ENCODE measurements at regions not wholly inside any gene's neighbourhood (a gene's known extent, or its start where the extent isn't known, plus 50 kb on each side); places are given as distances from the start of the nearest gene placed in this dataset.

DNA sequence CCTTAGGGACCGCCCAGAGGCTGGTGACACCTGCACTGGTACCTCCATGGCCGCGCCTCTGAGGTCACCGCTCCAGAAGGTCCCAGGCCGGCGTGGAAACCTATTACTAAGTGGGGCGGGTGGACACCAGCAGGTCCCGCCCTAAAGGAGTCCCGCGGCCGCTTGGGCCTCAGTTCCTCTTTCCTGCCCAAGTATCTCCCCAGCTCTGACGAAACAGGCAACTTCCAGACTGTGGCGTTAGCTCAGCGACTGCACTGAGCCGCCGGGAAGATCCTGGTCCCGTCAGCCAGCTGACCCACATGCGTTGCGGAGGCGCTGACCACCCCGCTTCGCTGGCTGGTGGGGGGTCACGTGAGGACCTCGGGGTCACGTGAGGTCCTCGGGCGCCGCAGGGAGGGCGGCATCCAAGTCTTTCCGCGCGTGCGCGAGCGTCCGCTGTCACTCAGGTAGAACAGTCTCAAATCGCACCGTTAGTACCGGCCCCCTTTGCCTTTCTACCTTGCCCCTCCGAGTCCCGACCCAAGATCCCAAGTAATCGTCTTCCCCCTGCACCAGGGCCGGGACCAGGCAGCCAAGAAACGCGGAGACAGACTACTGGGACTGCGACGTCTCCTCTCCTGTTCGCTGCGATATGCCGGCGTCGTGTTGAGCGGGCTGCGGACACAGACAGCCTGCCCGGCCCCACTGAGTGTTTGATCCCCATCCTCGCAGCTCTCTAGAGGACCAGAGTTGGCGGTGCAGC, 53.7 kb upstream of the KDM4C start (continued):
- TF ChIP-seq, protein P1, sequence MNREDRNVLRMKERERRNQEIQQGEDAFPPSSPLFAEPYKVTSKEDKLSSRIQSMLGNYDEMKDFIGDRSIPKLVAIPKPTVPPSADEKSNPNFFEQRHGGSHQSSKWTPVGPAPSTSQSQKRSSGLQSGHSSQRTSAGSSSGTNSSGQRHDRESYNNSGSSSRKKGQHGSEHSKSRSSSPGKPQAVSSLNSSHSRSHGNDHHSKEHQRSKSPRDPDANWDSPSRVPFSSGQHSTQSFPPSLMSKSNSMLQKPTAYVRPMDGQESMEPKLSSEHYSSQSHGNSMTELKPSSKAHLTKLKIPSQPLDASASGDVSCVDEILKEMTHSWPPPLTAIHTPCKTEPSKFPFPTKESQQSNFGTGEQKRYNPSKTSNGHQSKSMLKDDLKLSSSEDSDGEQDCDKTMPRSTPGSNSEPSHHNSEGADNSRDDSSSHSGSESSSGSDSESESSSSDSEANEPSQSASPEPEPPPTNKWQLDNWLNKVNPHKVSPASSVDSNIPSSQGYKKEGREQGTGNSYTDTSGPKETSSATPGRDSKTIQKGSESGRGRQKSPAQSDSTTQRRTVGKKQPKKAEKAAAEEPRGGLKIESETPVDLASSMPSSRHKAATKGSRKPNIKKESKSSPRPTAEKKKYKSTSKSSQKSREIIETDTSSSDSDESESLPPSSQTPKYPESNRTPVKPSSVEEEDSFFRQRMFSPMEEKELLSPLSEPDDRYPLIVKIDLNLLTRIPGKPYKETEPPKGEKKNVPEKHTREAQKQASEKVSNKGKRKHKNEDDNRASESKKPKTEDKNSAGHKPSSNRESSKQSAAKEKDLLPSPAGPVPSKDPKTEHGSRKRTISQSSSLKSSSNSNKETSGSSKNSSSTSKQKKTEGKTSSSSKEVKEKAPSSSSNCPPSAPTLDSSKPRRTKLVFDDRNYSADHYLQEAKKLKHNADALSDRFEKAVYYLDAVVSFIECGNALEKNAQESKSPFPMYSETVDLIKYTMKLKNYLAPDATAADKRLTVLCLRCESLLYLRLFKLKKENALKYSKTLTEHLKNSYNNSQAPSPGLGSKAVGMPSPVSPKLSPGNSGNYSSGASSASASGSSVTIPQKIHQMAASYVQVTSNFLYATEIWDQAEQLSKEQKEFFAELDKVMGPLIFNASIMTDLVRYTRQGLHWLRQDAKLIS (CRISPR knock-in tag; IDR thresholded peaks at IDR 0.05; ENCODE audit: borderline replicate concordance): no peak; the same call in 1 of the 2 replicates
- TF ChIP-seq, protein P2, sequence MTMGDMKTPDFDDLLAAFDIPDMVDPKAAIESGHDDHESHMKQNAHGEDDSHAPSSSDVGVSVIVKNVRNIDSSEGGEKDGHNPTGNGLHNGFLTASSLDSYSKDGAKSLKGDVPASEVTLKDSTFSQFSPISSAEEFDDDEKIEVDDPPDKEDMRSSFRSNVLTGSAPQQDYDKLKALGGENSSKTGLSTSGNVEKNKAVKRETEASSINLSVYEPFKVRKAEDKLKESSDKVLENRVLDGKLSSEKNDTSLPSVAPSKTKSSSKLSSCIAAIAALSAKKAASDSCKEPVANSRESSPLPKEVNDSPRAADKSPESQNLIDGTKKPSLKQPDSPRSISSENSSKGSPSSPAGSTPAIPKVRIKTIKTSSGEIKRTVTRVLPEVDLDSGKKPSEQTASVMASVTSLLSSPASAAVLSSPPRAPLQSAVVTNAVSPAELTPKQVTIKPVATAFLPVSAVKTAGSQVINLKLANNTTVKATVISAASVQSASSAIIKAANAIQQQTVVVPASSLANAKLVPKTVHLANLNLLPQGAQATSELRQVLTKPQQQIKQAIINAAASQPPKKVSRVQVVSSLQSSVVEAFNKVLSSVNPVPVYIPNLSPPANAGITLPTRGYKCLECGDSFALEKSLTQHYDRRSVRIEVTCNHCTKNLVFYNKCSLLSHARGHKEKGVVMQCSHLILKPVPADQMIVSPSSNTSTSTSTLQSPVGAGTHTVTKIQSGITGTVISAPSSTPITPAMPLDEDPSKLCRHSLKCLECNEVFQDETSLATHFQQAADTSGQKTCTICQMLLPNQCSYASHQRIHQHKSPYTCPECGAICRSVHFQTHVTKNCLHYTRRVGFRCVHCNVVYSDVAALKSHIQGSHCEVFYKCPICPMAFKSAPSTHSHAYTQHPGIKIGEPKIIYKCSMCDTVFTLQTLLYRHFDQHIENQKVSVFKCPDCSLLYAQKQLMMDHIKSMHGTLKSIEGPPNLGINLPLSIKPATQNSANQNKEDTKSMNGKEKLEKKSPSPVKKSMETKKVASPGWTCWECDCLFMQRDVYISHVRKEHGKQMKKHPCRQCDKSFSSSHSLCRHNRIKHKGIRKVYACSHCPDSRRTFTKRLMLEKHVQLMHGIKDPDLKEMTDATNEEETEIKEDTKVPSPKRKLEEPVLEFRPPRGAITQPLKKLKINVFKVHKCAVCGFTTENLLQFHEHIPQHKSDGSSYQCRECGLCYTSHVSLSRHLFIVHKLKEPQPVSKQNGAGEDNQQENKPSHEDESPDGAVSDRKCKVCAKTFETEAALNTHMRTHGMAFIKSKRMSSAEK (CRISPR knock-in tag; IDR thresholded peaks at IDR 0.05; ENCODE audit: borderline replicate concordance): peak; percentile 29; the same call in 1 of the 2 replicates
- TF ChIP-seq, protein P3, sequence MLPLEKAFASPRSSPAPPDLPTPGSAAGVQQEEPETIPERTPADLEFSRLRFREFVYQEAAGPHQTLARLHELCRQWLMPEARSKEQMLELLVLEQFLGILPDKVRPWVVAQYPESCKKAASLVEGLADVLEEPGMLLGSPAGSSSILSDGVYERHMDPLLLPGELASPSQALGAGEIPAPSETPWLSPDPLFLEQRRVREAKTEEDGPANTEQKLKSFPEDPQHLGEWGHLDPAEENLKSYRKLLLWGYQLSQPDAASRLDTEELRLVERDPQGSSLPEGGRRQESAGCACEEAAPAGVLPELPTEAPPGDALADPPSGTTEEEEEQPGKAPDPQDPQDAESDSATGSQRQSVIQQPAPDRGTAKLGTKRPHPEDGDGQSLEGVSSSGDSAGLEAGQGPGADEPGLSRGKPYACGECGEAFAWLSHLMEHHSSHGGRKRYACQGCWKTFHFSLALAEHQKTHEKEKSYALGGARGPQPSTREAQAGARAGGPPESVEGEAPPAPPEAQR (CRISPR knock-in tag; IDR thresholded peaks at IDR 0.05): no peak
- TF ChIP-seq OVOL2 (CRISPR knock-in tag; IDR thresholded peaks at IDR 0.05; ENCODE audit: borderline replicate concordance) (no peak), JAZF1 (CRISPR knock-in tag; IDR thresholded peaks at IDR 0.05) (no peak), NFE2L1 (CRISPR knock-in tag; IDR thresholded peaks at IDR 0.05) (peak; percentile 86; the same call in 1 of the 2 replicates), CBFB (CRISPR knock-in tag; IDR thresholded peaks at IDR 0.05; ENCODE audit: low read depth) (0 out of 2 replicates have a peak, but pooled peaks have one; percentile 58), FOXJ3 (CRISPR knock-in tag; IDR thresholded peaks at IDR 0.05; ENCODE audit: borderline replicate concordance) (no peak), FOXP1 (CRISPR knock-in tag; IDR thresholded peaks at IDR 0.05; ENCODE audit: borderline replicate concordance) (peak; percentile 99), ZBTB21 (CRISPR knock-in tag; IDR thresholded peaks at IDR 0.05; ENCODE audit: borderline replicate concordance) (peak; percentile 85; the same call in 1 of the 2 replicates), ZNF121 (CRISPR knock-in tag; IDR thresholded peaks at IDR 0.05) (no peak), ESRRA (CRISPR knock-in tag; IDR thresholded peaks at IDR 0.05; ENCODE audit: borderline replicate concordance) (peak; percentile 90; the same call in 1 of the 2 replicates)
- TF ChIP-seq, protein P4, sequence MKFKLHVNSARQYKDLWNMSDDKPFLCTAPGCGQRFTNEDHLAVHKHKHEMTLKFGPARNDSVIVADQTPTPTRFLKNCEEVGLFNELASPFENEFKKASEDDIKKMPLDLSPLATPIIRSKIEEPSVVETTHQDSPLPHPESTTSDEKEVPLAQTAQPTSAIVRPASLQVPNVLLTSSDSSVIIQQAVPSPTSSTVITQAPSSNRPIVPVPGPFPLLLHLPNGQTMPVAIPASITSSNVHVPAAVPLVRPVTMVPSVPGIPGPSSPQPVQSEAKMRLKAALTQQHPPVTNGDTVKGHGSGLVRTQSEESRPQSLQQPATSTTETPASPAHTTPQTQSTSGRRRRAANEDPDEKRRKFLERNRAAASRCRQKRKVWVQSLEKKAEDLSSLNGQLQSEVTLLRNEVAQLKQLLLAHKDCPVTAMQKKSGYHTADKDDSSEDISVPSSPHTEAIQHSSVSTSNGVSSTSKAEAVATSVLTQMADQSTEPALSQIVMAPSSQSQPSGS (CRISPR knock-in tag; IDR thresholded peaks at IDR 0.05; ENCODE audit: borderline replicate concordance, low read depth): no peak
- TF ChIP-seq, protein P5, sequence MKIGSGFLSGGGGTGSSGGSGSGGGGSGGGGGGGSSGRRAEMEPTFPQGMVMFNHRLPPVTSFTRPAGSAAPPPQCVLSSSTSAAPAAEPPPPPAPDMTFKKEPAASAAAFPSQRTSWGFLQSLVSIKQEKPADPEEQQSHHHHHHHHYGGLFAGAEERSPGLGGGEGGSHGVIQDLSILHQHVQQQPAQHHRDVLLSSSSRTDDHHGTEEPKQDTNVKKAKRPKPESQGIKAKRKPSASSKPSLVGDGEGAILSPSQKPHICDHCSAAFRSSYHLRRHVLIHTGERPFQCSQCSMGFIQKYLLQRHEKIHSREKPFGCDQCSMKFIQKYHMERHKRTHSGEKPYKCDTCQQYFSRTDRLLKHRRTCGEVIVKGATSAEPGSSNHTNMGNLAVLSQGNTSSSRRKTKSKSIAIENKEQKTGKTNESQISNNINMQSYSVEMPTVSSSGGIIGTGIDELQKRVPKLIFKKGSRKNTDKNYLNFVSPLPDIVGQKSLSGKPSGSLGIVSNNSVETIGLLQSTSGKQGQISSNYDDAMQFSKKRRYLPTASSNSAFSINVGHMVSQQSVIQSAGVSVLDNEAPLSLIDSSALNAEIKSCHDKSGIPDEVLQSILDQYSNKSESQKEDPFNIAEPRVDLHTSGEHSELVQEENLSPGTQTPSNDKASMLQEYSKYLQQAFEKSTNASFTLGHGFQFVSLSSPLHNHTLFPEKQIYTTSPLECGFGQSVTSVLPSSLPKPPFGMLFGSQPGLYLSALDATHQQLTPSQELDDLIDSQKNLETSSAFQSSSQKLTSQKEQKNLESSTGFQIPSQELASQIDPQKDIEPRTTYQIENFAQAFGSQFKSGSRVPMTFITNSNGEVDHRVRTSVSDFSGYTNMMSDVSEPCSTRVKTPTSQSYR (CRISPR knock-in tag; IDR thresholded peaks at IDR 0.05): peak; percentile 67; the same call in 1 of the 2 replicates
- TF ChIP-seq, protein P6, sequence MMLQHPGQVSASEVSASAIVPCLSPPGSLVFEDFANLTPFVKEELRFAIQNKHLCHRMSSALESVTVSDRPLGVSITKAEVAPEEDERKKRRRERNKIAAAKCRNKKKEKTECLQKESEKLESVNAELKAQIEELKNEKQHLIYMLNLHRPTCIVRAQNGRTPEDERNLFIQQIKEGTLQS (CRISPR knock-in tag; conservative IDR thresholded peaks at IDR 0.05): peak; percentile 79; the same call in 1 of the 2 replicates
- TF ChIP-seq, protein P7, sequence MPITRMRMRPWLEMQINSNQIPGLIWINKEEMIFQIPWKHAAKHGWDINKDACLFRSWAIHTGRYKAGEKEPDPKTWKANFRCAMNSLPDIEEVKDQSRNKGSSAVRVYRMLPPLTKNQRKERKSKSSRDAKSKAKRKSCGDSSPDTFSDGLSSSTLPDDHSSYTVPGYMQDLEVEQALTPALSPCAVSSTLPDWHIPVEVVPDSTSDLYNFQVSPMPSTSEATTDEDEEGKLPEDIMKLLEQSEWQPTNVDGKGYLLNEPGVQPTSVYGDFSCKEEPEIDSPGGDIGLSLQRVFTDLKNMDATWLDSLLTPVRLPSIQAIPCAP (CRISPR knock-in tag; IDR thresholded peaks at IDR 0.05): peak; percentile 59; the same call in 1 of the 2 replicates
- TF ChIP-seq, protein P8, sequence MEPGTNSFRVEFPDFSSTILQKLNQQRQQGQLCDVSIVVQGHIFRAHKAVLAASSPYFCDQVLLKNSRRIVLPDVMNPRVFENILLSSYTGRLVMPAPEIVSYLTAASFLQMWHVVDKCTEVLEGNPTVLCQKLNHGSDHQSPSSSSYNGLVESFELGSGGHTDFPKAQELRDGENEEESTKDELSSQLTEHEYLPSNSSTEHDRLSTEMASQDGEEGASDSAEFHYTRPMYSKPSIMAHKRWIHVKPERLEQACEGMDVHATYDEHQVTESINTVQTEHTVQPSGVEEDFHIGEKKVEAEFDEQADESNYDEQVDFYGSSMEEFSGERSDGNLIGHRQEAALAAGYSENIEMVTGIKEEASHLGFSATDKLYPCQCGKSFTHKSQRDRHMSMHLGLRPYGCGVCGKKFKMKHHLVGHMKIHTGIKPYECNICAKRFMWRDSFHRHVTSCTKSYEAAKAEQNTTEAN (CRISPR knock-in tag; IDR thresholded peaks at IDR 0.05): peak; percentile 94
- TF ChIP-seq, protein P9, sequence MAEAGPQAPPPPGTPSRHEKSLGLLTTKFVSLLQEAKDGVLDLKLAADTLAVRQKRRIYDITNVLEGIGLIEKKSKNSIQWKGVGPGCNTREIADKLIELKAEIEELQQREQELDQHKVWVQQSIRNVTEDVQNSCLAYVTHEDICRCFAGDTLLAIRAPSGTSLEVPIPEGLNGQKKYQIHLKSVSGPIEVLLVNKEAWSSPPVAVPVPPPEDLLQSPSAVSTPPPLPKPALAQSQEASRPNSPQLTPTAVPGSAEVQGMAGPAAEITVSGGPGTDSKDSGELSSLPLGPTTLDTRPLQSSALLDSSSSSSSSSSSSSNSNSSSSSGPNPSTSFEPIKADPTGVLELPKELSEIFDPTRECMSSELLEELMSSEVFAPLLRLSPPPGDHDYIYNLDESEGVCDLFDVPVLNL (CRISPR knock-in tag; IDR thresholded peaks at IDR 0.05; ENCODE audit: borderline replicate concordance, low read depth): no peak; the same call in 1 of the 2 replicates

Measured in WTC11 (cell line).